ENCODE measurements at regions not wholly inside any gene's neighbourhood (a gene's known extent, or its start where the extent isn't known, plus 50 kb on each side); places are given as distances from the start of the nearest gene placed in this dataset.
"Not testable (repeated sequence)": the region's sequence is repeated elsewhere in the genome, so short reads cannot be mapped to it uniquely, and the experiment has no call there.

- DNase-seq (ENCODE audit: low read depth, low spot score): no peak
Observed at GRCh38 chr1:101185421-101185820, 51.4 kb upstream of the S1PR1 start.

GRCh38 chr1:101183388-101183699 is 53.5 kb upstream of the S1PR1 start:
- no peak for DNase-seq (ENCODE audit: low read depth, low spot score)

GRCh38 chr1:101182627-101183387 is 54.0 kb upstream of the S1PR1 start:
- no peak for DNase-seq (ENCODE audit: low read depth, low spot score)

- peak; percentile 75 for DNase-seq (ENCODE audit: low read depth, low spot score)
Observed at GRCh38 chr1:101181930-101182329, 54.9 kb upstream of the S1PR1 start.

GRCh38 chr1:101178688-101179491 is 57.9 kb upstream of the S1PR1 start:
- DNase-seq (ENCODE audit: low read depth, low spot score): no peak

- DNase-seq (ENCODE audit: low read depth, low spot score): no peak
Observed at GRCh38 chr1:101178341-101178687, 58.5 kb upstream of the S1PR1 start.

- DNase-seq (ENCODE audit: low read depth, low spot score): no peak
Observed at GRCh38 chr1:101175886-101176285, 60.9 kb upstream of the S1PR1 start.

GRCh38 chr1:101175466-101175865 is 61.4 kb upstream of the S1PR1 start:
- DNase-seq (ENCODE audit: low read depth, low spot score): no peak

- no peak for DNase-seq (ENCODE audit: low read depth, low spot score)
Observed at GRCh38 chr1:101174722-101175121, 62.1 kb upstream of the S1PR1 start.

GRCh38 chr1:101174298-101174697 is 62.5 kb upstream of the S1PR1 start:
- not testable (repeated sequence) for DNase-seq (ENCODE audit: low read depth, low spot score)

- no peak for DNase-seq (ENCODE audit: low read depth, low spot score)
Observed at GRCh38 chr1:101170506-101171050, 66.2 kb upstream of the S1PR1 start.

GRCh38 chr1:101167891-101168290 is 68.9 kb upstream of the S1PR1 start:
- DNase-seq (ENCODE audit: low read depth, low spot score): no peak

- DNase-seq (ENCODE audit: low read depth, low spot score): no peak
Observed at GRCh38 chr1:101166583-101167120, 70.2 kb upstream of the S1PR1 start.

GRCh38 chr1:101165954-101166353 is 70.9 kb upstream of the S1PR1 start:
- no peak for DNase-seq (ENCODE audit: low read depth, low spot score)

GRCh38 chr1:101165532-101165931 is 71.3 kb upstream of the S1PR1 start:
- DNase-seq (ENCODE audit: low read depth, low spot score): no peak

GRCh38 chr1:101164776-101165175 is 72.0 kb upstream of the S1PR1 start:
- no peak for DNase-seq (ENCODE audit: low read depth, low spot score)

GRCh38 chr1:101162736-101163735 is 73.8 kb upstream of the S1PR1 start:
- peak; percentile 92 for DNase-seq (ENCODE audit: low read depth, low spot score)

- DNase-seq (ENCODE audit: low read depth, low spot score): no peak
Observed at GRCh38 chr1:101162300-101162699, 74.5 kb upstream of the S1PR1 start.

GRCh38 chr1:101161619-101162018 is 75.2 kb upstream of the S1PR1 start:
- DNase-seq (ENCODE audit: low read depth, low spot score): peak; percentile 89

GRCh38 chr1:101158424-101158823 is 78.4 kb upstream of the S1PR1 start:
- DNase-seq (ENCODE audit: low read depth, low spot score): no peak

- DNase-seq (ENCODE audit: low read depth, low spot score): no peak
Observed at GRCh38 chr1:101154547-101154946, 82.3 kb upstream of the S1PR1 start.
